ENCODE measurements at regions not wholly inside any gene's neighbourhood (a gene's known extent, or its start where the extent isn't known, plus 50 kb on each side); places are given as distances from the start of the nearest gene placed in this dataset.

DNA sequence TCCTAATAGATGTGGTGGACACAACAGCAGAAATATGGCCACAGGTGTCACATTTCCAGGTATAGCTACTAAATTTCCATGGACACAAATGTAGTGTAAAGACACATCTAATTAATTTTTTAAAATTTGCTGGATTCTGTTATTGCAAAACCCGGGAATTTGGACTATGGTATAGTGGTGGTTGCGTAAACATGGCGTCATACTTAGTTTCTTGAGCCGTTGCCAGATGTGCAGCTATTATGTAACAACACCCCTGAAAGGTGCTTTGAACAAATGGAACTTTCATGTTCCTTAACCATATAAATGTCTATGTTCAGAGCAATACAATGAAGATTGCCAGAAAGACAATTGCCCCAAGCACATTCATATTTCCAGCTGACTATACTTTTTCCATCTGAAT lies 85.9 kb downstream of the HRH4 start:
- TF ChIP-seq GATA2 (IDR thresholded peaks at IDR 0.05; ENCODE audit: low read depth, low read length), result no peak
- no peak for TF ChIP-seq GATA3 (IDR thresholded peaks at IDR 0.05; ENCODE audit: low read depth, low read length)

DNA sequence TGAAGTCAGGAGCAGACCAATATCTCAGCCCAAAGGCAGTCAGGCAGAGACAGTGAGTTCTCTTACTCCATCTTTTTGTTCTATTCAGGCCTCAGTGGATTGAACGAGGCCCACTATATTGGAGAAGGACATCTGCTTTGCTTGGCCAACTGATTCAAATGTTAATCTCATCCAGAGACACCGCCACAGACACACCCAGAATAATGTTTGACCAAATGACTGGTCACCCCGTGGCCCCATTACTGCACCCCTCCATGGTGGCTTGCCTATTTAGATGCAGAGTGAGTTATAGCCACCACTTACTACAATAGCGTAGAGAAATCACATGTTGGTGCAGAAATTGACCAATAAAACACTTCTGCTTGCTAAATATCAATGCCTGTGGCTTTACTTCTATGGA lies 88.1 kb downstream of the HRH4 start:
- TF ChIP-seq GATA3 (IDR thresholded peaks at IDR 0.05; ENCODE audit: low read depth, low read length) (no peak), GATA2 (IDR thresholded peaks at IDR 0.05; ENCODE audit: low read depth, low read length) (no peak)

DNA sequence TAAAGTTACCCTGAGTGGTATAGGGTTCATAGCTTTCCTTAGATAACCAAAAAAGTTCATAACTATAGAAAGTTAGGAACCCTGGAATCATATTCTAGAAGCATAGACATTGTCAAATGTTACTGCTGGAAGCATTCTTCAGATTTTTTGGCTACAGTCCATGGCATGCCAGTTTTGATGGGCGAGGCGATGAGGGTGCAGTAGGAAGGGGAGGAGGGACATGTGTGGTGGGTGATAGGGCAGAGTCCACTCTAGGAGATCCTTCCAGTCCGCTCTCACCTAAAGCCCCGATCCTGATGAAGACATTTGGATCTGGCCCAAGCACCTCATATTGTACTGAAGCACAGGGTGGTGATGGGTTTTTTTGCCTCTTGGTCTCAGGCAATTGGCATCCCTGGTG lies 91.8 kb downstream of the HRH4 start:
- TF ChIP-seq GATA2 (IDR thresholded peaks at IDR 0.05; ENCODE audit: low read depth, low read length) (no peak), GATA3 (IDR thresholded peaks at IDR 0.05; ENCODE audit: low read depth, low read length) (no peak)

DNA sequence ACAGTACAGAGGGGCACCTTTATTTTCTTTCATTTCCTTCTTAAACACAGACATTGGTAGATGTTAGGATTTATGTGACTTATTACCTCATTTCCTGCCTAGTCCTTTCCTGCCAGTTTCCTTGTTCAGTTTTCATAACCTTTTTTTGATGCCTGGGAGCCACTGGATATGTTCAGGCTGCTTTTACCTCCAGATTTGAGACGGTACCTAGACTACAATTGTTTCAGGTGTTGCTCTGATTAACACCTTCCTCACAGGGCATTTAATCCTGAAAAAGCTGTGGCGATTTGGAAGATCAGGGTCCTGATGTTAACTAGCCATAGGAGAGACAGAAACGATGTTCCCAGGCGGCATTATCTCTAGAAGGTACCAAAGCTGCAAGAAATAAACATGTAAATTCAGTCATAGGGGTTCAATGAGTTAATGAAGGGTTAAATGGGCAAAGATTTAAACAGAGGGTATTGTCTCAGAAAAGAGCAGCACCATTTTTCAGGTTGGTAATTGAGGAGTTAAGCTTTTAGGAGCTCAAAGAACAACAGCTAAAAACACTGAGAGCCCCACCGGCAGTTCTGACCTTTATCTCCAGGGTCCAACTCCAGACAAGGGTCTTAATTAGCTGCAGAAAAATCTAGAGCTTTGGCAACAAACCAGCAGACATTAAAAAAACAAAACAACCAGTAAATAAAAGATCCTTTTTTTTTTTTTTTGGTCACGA lies 93.3 kb downstream of the HRH4 start:
- TF ChIP-seq GATA2 (IDR thresholded peaks at IDR 0.05; ENCODE audit: low read depth, low read length) (no peak), GATA3 (IDR thresholded peaks at IDR 0.05; ENCODE audit: low read depth, low read length) (no peak)

DNA sequence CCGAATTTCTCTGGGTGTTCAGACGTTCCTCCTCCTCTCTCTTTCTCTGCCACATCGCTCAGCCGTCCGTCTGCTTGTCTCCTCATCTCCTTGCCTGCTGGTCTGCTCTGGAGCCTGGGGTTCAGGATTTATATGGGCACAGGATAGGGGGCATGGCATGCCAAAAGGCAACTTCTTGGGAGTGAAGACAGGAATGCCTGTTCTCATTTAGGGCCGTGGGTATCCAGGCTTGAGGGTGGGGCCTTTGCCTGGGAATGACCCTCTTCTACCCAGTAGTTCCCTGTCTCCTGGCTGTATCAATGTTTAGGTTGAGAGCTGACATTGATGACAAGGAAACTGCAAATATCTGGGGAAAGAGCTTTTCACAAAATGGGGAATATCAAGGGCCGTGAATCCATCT lies 98.0 kb downstream of the HRH4 start:
- TF ChIP-seq GATA3 (IDR thresholded peaks at IDR 0.05; ENCODE audit: low read depth, low read length), result no peak
- TF ChIP-seq GATA2 (IDR thresholded peaks at IDR 0.05; ENCODE audit: low read depth, low read length), result no peak

DNA sequence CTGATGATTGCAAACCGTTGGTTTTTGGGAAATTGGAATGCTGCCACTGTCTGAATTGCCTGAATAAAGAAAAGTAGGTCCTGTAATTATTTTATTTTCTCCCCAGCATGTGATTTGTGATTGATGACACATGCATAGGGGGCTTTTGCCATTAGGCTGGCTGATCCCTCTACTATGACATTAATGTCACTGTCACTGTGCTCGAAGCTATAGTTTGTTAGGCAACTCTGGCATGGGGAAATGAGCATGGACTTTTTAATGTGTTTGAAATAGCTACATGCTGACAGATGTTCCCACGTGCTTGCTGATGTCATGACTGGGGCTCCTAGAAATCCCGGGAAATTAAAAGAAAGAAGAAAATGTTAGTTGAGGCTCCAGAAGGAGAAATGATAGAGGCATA lies 99.1 kb downstream of the HRH4 start:
- no peak for TF ChIP-seq GATA2 (IDR thresholded peaks at IDR 0.05; ENCODE audit: low read depth, low read length)

DNA sequence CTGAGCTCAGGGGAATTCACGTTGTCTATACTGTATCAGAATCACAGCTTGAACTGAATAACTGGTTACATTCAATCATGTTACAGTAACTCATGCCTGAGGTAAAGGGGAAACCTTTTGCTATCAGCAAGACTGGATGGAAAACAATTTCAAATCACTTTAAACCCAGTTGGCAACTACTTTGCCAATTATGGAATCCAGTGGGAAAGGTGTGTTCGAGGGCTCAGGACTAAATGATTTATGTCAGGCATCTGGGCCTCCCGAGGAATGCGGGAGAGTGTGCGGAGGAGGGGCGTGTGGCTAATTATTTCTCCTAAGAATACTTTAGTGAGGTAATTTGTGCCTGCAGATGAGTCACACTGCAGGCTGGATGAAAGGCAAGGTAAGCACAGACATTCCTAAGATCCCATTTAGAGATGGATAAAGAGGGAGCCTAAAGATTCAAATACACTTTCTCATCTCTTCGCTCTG lies 100.1 kb downstream of the HRH4 start:
- no peak for TF ChIP-seq GATA2 (IDR thresholded peaks at IDR 0.05; ENCODE audit: low read depth, low read length)
- TF ChIP-seq GATA3 (IDR thresholded peaks at IDR 0.05; ENCODE audit: low read depth, low read length), result no peak

DNA sequence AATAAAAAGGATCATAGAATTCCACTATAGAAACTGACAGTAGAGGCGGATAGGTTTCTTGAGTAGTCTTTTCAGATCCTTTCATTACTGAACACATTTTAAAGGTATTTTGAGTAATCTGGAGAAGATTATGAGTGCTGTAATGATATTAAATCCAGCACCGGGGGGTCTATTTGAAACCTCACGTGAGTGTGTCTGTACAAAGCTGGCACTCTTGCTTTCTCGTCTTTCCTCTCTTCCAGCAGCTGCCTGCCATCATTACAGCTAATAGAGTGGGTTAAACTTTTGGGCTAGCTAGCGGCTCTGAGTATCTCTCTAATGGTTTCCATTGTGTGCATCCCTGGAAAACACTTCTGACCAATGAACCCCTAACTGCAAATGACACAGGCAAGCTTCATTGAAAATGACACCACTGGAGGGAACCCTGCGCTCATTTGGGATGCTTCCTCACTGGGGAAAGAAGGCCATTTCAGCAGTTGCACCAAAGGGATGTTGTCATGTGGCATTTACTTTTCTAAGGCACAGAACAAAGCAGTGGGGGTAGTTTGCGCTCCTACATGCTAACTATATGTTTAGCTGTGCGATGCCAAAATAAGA lies 101.0 kb downstream of the HRH4 start:
- no peak for TF ChIP-seq GATA3 (IDR thresholded peaks at IDR 0.05; ENCODE audit: low read depth, low read length)
- TF ChIP-seq GATA2 (IDR thresholded peaks at IDR 0.05; ENCODE audit: low read depth, low read length), result no peak

DNA sequence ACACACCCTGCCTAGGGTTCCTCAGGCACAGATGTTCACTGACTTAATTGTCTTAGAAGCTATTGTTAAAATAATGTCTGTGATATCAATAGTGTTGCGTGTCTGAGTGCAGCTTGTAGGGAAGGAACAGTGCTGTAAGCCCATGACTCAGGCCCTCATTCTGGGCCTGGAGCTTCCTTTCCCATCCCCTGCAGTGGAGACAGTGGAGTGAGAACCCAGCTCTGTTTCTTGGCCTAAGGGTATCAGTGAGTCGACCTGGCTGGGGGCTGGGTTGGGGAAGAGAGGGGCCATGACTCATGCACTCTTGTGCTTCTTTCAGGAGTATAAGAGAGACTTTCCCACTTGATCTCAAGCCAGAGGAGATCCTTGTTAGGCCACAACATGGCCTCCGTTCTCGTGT lies 106.8 kb downstream of the HRH4 start:
- TF ChIP-seq GATA2 (IDR thresholded peaks at IDR 0.05; ENCODE audit: low read depth, low read length) (no peak), GATA3 (IDR thresholded peaks at IDR 0.05; ENCODE audit: low read depth, low read length) (no peak)

DNA sequence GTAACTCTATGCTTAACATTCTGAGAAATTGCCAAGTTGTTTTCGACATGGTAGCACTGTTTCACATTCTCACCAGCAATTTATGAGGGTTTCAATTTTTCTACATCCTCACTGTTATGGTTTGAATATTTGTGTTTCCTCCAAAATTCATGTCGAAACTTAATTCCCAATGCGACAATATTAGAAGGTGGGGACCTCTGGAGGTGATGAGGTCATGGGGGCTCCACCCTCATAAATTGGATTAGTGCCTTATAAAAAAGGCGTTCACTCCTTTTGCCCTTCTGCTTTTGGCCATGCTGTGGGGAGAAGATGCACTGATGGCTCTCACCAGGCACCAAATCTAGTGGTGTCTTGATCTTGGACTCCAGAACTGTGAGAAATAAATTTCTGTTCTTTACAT lies 110.3 kb downstream of the HRH4 start:
- TF ChIP-seq GATA2 (IDR thresholded peaks at IDR 0.05; ENCODE audit: low read depth, low read length) (no peak), GATA3 (IDR thresholded peaks at IDR 0.05; ENCODE audit: low read depth, low read length) (no peak)

DNA sequence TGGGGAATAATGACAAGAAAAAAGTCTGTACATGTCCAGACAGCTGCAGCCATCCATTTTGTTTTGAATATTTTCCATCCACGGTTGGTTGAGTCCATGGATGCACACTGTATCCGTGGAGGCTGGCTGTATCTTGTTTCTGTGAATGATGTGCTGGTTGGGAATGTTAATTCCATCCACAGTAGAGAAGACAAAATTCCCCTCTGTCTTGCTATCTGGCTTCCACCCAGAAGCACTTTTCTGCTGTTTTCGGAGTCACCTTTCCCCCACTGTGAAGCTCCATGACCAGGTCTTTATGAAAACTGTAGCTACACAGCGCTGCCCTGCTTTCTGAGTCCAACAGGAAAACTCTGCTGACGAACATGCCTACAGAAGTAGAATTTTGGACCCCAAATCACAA lies 122.3 kb downstream of the HRH4 start:
- no peak for TF ChIP-seq GATA3 (IDR thresholded peaks at IDR 0.05; ENCODE audit: low read depth, low read length)
- TF ChIP-seq GATA2 (IDR thresholded peaks at IDR 0.05; ENCODE audit: low read depth, low read length), result no peak

DNA sequence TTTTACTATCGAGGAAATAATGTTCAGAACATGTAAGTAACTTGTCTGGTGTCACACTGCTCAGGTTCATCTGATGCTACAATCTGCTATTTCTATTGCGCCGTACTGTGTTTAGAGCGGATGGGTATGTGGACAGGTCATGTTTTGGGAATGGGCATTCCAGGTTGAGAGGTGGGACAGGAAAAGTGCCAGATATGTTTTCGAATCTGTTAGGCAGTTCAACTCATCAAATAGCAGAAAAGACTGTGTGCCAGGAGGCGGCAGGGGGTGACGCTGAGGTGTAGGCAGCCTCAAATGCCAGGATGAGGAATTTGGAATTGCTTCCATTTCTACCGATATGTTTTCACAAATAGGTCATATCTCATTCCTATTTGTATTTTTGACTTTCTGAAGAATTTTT lies 123.8 kb downstream of the HRH4 start:
- no peak for TF ChIP-seq GATA2 (IDR thresholded peaks at IDR 0.05; ENCODE audit: low read depth, low read length)
- TF ChIP-seq GATA3 (IDR thresholded peaks at IDR 0.05; ENCODE audit: low read depth, low read length), result no peak

DNA sequence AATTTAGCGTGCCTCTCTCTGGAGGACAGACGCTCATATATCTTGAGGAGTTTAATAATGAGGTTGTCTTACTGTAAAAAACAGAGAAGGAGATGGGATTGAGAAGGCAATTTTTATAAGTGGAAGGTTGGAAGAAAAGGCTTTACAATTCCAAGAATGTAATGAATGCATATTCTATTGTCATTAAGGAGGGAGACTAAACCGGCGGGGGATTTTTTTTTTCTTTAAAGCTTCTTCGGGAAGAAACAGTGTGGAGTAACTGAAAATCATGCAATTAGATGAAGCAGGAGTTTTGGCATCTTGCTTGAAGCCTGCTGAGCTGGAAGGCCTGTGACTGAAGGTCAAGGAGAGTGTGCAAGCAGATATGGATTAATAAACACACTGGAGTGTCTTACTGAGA lies 124.4 kb downstream of the HRH4 start:
- TF ChIP-seq GATA3 (IDR thresholded peaks at IDR 0.05; ENCODE audit: low read depth, low read length) (no peak), GATA2 (IDR thresholded peaks at IDR 0.05; ENCODE audit: low read depth, low read length) (no peak)

DNA sequence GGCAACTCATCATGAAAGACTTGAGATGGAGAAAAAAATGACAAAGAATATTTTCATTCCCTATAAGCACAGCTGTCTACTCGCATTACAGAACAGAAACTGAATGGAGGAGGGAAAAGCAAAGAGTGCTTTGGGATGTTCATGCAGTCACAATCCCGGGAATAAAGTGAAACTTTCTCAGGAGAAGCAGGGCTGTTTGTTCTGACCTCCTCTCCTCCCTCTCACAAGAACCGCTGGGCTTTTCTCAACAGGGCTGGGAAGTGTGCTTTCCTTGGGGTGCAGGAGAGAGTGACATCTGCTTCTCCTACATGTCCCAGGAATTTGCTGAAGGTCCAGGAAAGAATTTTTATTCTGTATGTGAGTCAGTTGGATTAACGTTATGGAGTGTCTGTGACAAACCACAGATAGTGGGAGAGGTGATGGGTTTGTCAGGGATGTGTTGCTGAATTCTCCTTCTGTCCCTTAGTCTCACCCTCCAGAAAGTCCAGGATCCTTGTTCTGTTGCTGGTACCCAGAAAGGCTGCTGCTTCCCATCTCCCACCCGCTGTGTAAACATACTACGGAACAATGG lies 125.6 kb downstream of the HRH4 start:
- no peak for TF ChIP-seq GATA2 (IDR thresholded peaks at IDR 0.05; ENCODE audit: low read depth, low read length)

DNA sequence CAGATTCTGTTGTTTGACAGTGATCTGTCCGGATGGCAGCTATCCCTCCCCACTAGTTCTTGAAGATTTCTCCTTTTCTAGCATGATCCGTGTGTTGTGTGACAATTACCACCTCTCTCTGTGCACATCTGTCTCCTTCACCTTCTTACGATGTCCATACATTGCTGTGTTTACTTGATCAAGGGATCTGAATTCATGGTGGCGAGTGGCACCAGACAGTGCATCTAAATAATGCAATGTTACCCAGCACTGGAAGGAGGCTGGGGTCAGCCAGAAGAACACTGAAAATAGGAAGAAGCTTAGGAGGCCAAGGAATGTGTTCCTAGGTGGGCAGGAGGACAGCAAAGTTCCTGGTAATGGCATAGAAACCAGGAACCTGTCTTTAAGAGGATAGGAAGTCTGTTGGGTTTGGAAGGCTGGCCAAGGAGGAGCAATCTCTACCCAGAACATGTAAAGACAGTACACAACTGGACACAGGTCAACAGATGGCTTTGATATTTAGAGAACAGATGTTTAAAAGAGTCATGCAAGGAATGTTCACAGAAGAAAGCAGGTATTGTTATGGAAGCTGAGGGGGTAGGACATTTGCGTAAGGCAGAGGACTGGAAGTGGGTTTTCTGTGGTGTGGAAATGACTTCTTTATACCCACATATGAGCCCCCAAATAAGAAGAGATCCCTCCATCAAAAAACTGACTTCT lies 126.4 kb downstream of the HRH4 start:
- TF ChIP-seq GATA2 (IDR thresholded peaks at IDR 0.05; ENCODE audit: low read depth, low read length) (no peak), GATA3 (IDR thresholded peaks at IDR 0.05; ENCODE audit: low read depth, low read length) (no peak)
